ENCODE measurements at regions not wholly inside any gene's neighbourhood (a gene's known extent, or its start where the extent isn't known, plus 50 kb on each side); places are given as distances from the start of the nearest gene placed in this dataset.

DNA sequence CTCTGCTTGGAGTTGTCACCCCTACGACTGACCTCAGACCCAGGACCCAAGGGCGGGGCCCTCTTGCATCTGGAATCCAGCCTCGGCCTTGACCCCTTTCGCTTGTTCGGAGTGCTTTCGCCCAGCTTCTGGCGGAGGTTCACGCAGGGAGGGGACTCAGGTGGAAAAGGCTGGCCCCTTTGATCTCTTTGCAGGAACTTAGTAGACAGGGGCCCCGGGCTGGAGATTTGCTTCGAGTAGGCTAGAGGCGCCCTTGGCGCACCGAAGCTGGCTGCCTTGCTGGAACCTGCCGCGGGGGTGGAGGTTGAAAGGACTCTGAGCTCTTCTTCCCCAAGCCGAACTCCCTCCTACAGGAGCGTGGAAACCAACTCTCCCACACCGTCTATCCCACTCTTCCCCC lies 255.1 kb downstream of the OTUD1 start:
- ATAC-seq (no peak), DNase-seq (ENCODE audit: low read depth, low spot score) (no peak), FAIRE-seq (no peak)
- Histone ChIP-seq H3K4me2 (ENCODE audit: control insufficient read depth, insufficient read depth) (no peak overlapping the region), H3K9me3 (replicated peaks; ENCODE audit: control insufficient read depth, insufficient read depth, low read length) (no peaks in the 10 kb centered on the region), H3K4me1 (ENCODE audit: control insufficient read depth, insufficient read depth, low read length) (no peaks in the 10 kb centered on the region), H3K27ac (ENCODE audit: control insufficient read depth, insufficient read depth) (no peak overlapping the region), H2AFZ (ENCODE audit: control insufficient read depth, low read depth, low read length) (no peak overlapping the region), H3K4me3 (no peak overlapping the region), H3K27me3 (replicated peaks in 1 of 2; ENCODE audit: control insufficient read depth in 2 of 2, insufficient read depth in 2 of 2, low read length in 1 of 2) (peaks cover 4 to 7% of the 10 kb centered on the region in 2 experiments; a peak in 3 of 4 replicates), H4K20me1 (ENCODE audit: control insufficient read depth, insufficient read depth) (no peaks in the 10 kb centered on the region), H3K36me3 (ENCODE audit: control insufficient read depth in 2 of 2, insufficient read depth in 2 of 2, low read length in 1 of 2) (no peaks in the 10 kb centered on the region), H3K9ac (ENCODE audit: control insufficient read depth, insufficient read depth, low read length) (no peak overlapping the region), H3K79me2 (ENCODE audit: control insufficient read depth, insufficient read depth, low read length) (no peaks in the 10 kb centered on the region)
- TF ChIP-seq BCL3 (IDR thresholded peaks at IDR 0.05; ENCODE audit: borderline replicate concordance, insufficient read depth, low read depth, low read length, poor library complexity, severe bottlenecking) (no peak), NFYB (IDR thresholded peaks at IDR 0.05; ENCODE audit: insufficient read depth, low read depth, low read length) (no peak), CREB1 (IDR thresholded peaks at IDR 0.05; ENCODE audit: low read depth) (no peak), KAT2A (conservative IDR thresholded peaks at IDR 0.05; ENCODE audit: control insufficient read depth, low read depth, low read length) (no peak), TCF7 (IDR thresholded peaks at IDR 0.05; ENCODE audit: borderline replicate concordance) (no peak), ESRRA (IDR thresholded peaks at IDR 0.05; ENCODE audit: low read length) (no peak), SMAD5 (IDR thresholded peaks at IDR 0.05; ENCODE audit: low read depth) (no peak), SMC3 (IDR thresholded peaks at IDR 0.05; ENCODE audit: borderline replicate concordance, low read length) (no peak), JUNB (IDR thresholded peaks at IDR 0.05) (no peak), SP1 (IDR thresholded peaks at IDR 0.05; ENCODE audit: low read depth, low read length) (no peak), STAT1 (conservative IDR thresholded peaks at IDR 0.05) (no peak), ATF3 (IDR thresholded peaks at IDR 0.05; ENCODE audit: borderline replicate concordance, extremely low read depth, low read depth, low read length) (no peak), FOXK2 (IDR thresholded peaks at IDR 0.05) (no peak), TAF1 (IDR thresholded peaks at IDR 0.05; ENCODE audit: borderline replicate concordance, low read depth, low read length) (no peak)
- TF ChIP-seq, protein P1, sequence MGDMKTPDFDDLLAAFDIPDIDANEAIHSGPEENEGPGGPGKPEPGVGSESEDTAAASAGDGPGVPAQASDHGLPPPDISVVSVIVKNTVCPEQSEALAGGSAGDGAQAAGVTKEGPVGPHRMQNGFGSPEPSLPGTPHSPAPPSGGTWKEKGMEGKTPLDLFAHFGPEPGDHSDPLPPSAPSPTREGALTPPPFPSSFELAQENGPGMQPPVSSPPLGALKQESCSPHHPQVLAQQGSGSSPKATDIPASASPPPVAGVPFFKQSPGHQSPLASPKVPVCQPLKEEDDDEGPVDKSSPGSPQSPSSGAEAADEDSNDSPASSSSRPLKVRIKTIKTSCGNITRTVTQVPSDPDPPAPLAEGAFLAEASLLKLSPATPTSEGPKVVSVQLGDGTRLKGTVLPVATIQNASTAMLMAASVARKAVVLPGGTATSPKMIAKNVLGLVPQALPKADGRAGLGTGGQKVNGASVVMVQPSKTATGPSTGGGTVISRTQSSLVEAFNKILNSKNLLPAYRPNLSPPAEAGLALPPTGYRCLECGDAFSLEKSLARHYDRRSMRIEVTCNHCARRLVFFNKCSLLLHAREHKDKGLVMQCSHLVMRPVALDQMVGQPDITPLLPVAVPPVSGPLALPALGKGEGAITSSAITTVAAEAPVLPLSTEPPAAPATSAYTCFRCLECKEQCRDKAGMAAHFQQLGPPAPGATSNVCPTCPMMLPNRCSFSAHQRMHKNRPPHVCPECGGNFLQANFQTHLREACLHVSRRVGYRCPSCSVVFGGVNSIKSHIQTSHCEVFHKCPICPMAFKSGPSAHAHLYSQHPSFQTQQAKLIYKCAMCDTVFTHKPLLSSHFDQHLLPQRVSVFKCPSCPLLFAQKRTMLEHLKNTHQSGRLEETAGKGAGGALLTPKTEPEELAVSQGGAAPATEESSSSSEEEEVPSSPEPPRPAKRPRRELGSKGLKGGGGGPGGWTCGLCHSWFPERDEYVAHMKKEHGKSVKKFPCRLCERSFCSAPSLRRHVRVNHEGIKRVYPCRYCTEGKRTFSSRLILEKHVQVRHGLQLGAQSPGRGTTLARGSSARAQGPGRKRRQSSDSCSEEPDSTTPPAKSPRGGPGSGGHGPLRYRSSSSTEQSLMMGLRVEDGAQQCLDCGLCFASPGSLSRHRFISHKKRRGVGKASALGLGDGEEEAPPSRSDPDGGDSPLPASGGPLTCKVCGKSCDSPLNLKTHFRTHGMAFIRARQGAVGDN (IDR thresholded peaks at IDR 0.05): no peak
- TF ChIP-seq, protein P2, sequence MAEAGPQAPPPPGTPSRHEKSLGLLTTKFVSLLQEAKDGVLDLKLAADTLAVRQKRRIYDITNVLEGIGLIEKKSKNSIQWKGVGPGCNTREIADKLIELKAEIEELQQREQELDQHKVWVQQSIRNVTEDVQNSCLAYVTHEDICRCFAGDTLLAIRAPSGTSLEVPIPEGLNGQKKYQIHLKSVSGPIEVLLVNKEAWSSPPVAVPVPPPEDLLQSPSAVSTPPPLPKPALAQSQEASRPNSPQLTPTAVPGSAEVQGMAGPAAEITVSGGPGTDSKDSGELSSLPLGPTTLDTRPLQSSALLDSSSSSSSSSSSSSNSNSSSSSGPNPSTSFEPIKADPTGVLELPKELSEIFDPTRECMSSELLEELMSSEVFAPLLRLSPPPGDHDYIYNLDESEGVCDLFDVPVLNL (IDR thresholded peaks at IDR 0.05; ENCODE audit: low read depth, low read length): no peak
- CTCF ChIA-PET: interaction anchor here (1.3 to 1.6 kb wide), 2 partner anchors 8 to 536 kb away, joined by 3 to 4 read pairs; no protein-coding TSS in a partner anchor
- RAD21 ChIA-PET (ENCODE audit: unreplicated experiment): no interaction called here
- intact Hi-C loops (cut with micrococcal nuclease; ENCODE audit: unreplicated experiment): no loop called here
- POLR2A ChIA-PET: no interaction called here
- SMC1A ChIA-PET (ENCODE audit: uncharacterized antibody, unreplicated experiment): no interaction called here
- 30% methylated on average over 18 of the region's 18 CpGs for WGBS (ENCODE audit: insufficient coverage, insufficient replicate concordance, low lambda C conversion rate, missing lambda C conversion rate)
- BruUV-seq (replicated peaks): no TSS peak
- in situ Hi-C loops (cut with MboI): no loop called here

All from GM12878 (cell line).